SK-N-SH (cell line): ENCODE measurements at regions not wholly inside any gene's neighbourhood (a gene's known extent, or its start where the extent isn't known, plus 50 kb on each side); places are given as distances from the start of the nearest gene placed in this dataset.

Experiments
- CTCF ChIA-PET: fragments of 300-600, 350-600 bp; formaldehyde crosslinking; extraction: SDS; loops from one replicate; lab custom pipeline; 2021; lab: Yijun Ruan, JAX
- POLR2A ChIA-PET: fragments of 350-600 bp; sonication (Branson Sonifier 250); formaldehyde crosslinking; extraction: SDS; loops from one replicate; lab custom pipeline; 2020; ENCODE audit warnings: antibody characterized with exemption, inconsistent platforms; lab: Yijun Ruan, JAX
- DNase-seq: peaks from one replicate; pipeline ENCODE4 v3.0.0; 2012
- H2AFZ ChIP-seq: fragments of 200-600 bp; sonication (generic); 2 replicates; pipeline ENCODE4 v1.8.1; 2016; ENCODE audit warnings: antibody characterized with exemption, mild to moderate bottlenecking, low read depth
- H3F3A ChIP-seq: fragments of 200-600 bp; sonication (generic); replicated peaks from 2 replicates; pipeline ENCODE3; 2016; ENCODE audit warnings: antibody characterized with exemption, mild to moderate bottlenecking; ENCODE audit not compliant: insufficient read depth
- H3K27ac ChIP-seq, 2 experiments: fragments of 200-500 bp in 1 of 2; fragments of 200-600 bp in 1 of 2; sonication (Bioruptor generic) in 1 of 2; sonication (generic), shearing (Covaris generic) in 1 of 2; 2 replicates each; pipeline versions ENCODE4 v1.5.1 to v1.6.1; 2014 to 2016; ENCODE audit warnings: low read depth in 2 of 2, inconsistent platforms in 1 of 2, low read length in 1 of 2, mild to moderate bottlenecking in 1 of 2, mixed read lengths in 1 of 2
- H3K27me3 ChIP-seq: fragments of 200-600 bp; sonication (generic), shearing (Covaris generic); 2 replicates; pipeline ENCODE4 v1.6.1; 2016; ENCODE audit warnings: mixed run types; ENCODE audit not compliant: insufficient read depth
- H3K36me3 ChIP-seq, 2 experiments: fragments of 200-500 bp in 1 of 2; fragments of 200-600 bp in 1 of 2; sonication (Bioruptor generic) in 1 of 2; sonication (generic) in 1 of 2; replicated peaks in 1 of 2; 2 replicates each; pipeline versions ENCODE3 to v1.5.1; 2014 to 2016; ENCODE audit warnings: low read length in 1 of 2, mild to moderate bottlenecking in 1 of 2; ENCODE audit not compliant: insufficient read depth in 2 of 2, control insufficient read depth in 1 of 2
- H3K4me1 ChIP-seq, 2 experiments: fragments of 200-500 bp in 1 of 2; fragments of 200-600 bp in 1 of 2; sonication (Bioruptor generic) in 1 of 2; sonication (generic), shearing (Covaris generic) in 1 of 2; 2 replicates each; pipeline versions ENCODE4 v1.5.1 to v1.6.1; 2014 to 2016; ENCODE audit warnings: low read depth in 1 of 2, low read length in 1 of 2, mixed run types in 1 of 2; ENCODE audit not compliant: insufficient read depth in 2 of 2, control insufficient read depth in 1 of 2
- H3K4me2 ChIP-seq: fragments of 200-600 bp; sonication (generic), shearing (Covaris generic); 2 replicates; pipeline ENCODE4 v1.6.1; 2017; ENCODE audit warnings: mixed run types
- H3K4me3 ChIP-seq, 2 experiments: fragments of 200-500 bp in 1 of 2; fragments of 200-600 bp in 1 of 2; sonication (Bioruptor generic) in 1 of 2; sonication (generic), shearing (Covaris generic) in 1 of 2; 2 replicates each; pipeline versions ENCODE4 v1.5.1 to v1.8.1; 2014 to 2016; ENCODE audit warnings: low read depth in 2 of 2, inconsistent platforms in 1 of 2, low read length in 1 of 2, mild to moderate bottlenecking in 1 of 2, mixed read lengths in 1 of 2, moderate library complexity in 1 of 2
- H3K79me2 ChIP-seq: fragments of 200-600 bp; sonication (generic); 2 replicates; pipeline ENCODE4 v1.8.1; 2017; ENCODE audit warnings: mild to moderate bottlenecking; ENCODE audit not compliant: insufficient read depth
- H3K9ac ChIP-seq: fragments of 200-600 bp; sonication (generic); 2 replicates; pipeline ENCODE4 v1.6.1; 2017; ENCODE audit warnings: mixed run types
- H3K9me2 ChIP-seq: fragments of 200-600 bp; sonication (generic); 2 replicates; pipeline ENCODE4 v1.6.1; 2017; ENCODE audit warnings: mixed run types
- H3K9me3 ChIP-seq: fragments of 200-600 bp; sonication (generic); 2 replicates; pipeline ENCODE4 v1.6.1; 2017; ENCODE audit warnings: mixed run types, mild to moderate bottlenecking, moderate library complexity
- H4K20me1 ChIP-seq: fragments of 200-600 bp; sonication (generic); 2 replicates; pipeline ENCODE4 v1.6.1; 2017; ENCODE audit warnings: mild to moderate bottlenecking, mixed run types; ENCODE audit not compliant: insufficient read depth
- EZH2phosphoT487 ChIP-seq: fragments of 200-600 bp; sonication (generic); IDR thresholded peaks from 2 replicates; pipeline ENCODE4 v1.6.1; 2017; ENCODE audit warnings: low read depth, mixed run types, mild to moderate bottlenecking, antibody characterized with exemption, moderate library complexity, borderline replicate concordance
- MEF2A ChIP-seq: IDR thresholded peaks from 2 replicates; pipeline ENCODE4 v1.4.0; 2012; ENCODE audit warnings: low read depth, borderline replicate concordance
- MXI1 ChIP-seq: IDR thresholded peaks from 2 replicates; pipeline ENCODE4 v1.6.1; 2012; ENCODE audit warnings: mild to moderate bottlenecking, low read depth, low read length, improper control_type of control experiment
- NFIC ChIP-seq: IDR thresholded peaks from 2 replicates; pipeline ENCODE4 v1.4.0; 2012; ENCODE audit warnings: borderline replicate concordance
- RAD21 ChIP-seq: IDR thresholded peaks from 2 replicates; pipeline ENCODE4 v1.6.1; 2012; ENCODE audit warnings: mild to moderate bottlenecking, low read length
- RCOR1 ChIP-seq: fragments of 150-350 bp; IDR thresholded peaks from 2 replicates; pipeline ENCODE4 v1.6.1; 2017; ENCODE audit warnings: antibody characterized with exemption, low read length
- TCF12 ChIP-seq: IDR thresholded peaks from 2 replicates; pipeline ENCODE4 v1.4.0; 2012
- USF1 ChIP-seq: IDR thresholded peaks from 2 replicates; pipeline ENCODE4 v1.4.0; 2012; ENCODE audit warnings: low read depth, borderline replicate concordance
- WGBS: methylation state at CpG from one replicate; pipeline ENCODE4 v1.1.6; 2017; ENCODE audit warnings: low lambda C conversion rate; 5-methylcytosine and 5-hydroxymethylcytosine counted together

- Histone ChIP-seq H3K79me2 (no peaks in the 10 kb centered on the region), H3K9me3 (no peaks in the 10 kb centered on the region), H3K27ac (no peak overlapping the region), H3K36me3 (no peaks in the 10 kb centered on the region), H3K4me3 (no peak overlapping the region), H3F3A (no peaks in the 10 kb centered on the region), H3K4me1 (no peaks in the 10 kb centered on the region), H2AFZ (no peak overlapping the region), H3K9me2 (no peaks in the 10 kb centered on the region), H3K9ac (no peak overlapping the region), H4K20me1 (no peaks in the 10 kb centered on the region), H3K4me2 (no peak overlapping the region), H3K27me3 (no peaks in the 10 kb centered on the region)
- TF ChIP-seq MEF2A (no peak), EZH2phosphoT487 (no peak), TCF12 (no peak)
- ChIA-PET CTCF (no interaction called here), POLR2A (no interaction called here)
- DNase-seq, result no peak
- WGBS, result 36% methylated on average over 4 of the region's 4 CpGs
These were observed 480.4 kb upstream of the NOVA1 start for GRCh38 chr14:27078191-27078590.

- Histone ChIP-seq H3K4me1 (no peaks in the 10 kb centered on the region), H3K27me3 (no peaks in the 10 kb centered on the region), H3K9me2 (no peaks in the 10 kb centered on the region), H3K4me2 (no peak overlapping the region), H3K79me2 (no peaks in the 10 kb centered on the region), H3K4me3 (no peak overlapping the region), H3K9me3 (no peaks in the 10 kb centered on the region), H3K27ac (no peak overlapping the region), H2AFZ (no peak overlapping the region), H4K20me1 (no peaks in the 10 kb centered on the region), H3F3A (no peaks in the 10 kb centered on the region), H3K36me3 (no peaks in the 10 kb centered on the region), H3K9ac (no peak overlapping the region)
- DNase-seq, result no peak
- POLR2A ChIA-PET, result no interaction called here
- CTCF ChIA-PET, result interaction anchor here (0.6 kb wide), 1 partner anchor 1755 kb away, joined by 3 read pairs; no protein-coding TSS in a partner anchor
- no peak for TF ChIP-seq NFIC
- TF ChIP-seq, all 33 proteins: peak for 0
- WGBS, result 18% methylated on average over 1 of the region's 1 CpG
These were observed 481.9 kb upstream of the NOVA1 start for GRCh38 chr14:27079716-27080115.

GRCh38 chr14:27085500-27085899, 487.7 kb upstream of the NOVA1 start:
- no peak overlapping the region for H3K4me2 ChIP-seq
- no peaks in the 10 kb centered on the region for H4K20me1 ChIP-seq
- H3K79me2 ChIP-seq, result no peaks in the 10 kb centered on the region
- H2AFZ ChIP-seq, result no peak overlapping the region
- H3K36me3 ChIP-seq, result no peaks in the 10 kb centered on the region
- no peak overlapping the region for H3K4me3 ChIP-seq
- CTCF ChIA-PET, result no interaction called here
- 27% methylated on average over 3 of the region's 3 CpGs for WGBS
- TF ChIP-seq TCF12 (no peak), RCOR1 (no peak)
- POLR2A ChIA-PET, result no interaction called here
- no peaks in the 10 kb centered on the region for H3F3A ChIP-seq
- DNase-seq, result no peak
- H3K27me3 ChIP-seq, result no peaks in the 10 kb centered on the region
- no peak overlapping the region for H3K27ac ChIP-seq
- no peaks in the 10 kb centered on the region for H3K4me1 ChIP-seq
- no peaks in the 10 kb centered on the region for H3K9me3 ChIP-seq
- H3K9me2 ChIP-seq, result no peaks in the 10 kb centered on the region
- no peak overlapping the region for H3K9ac ChIP-seq

- Histone ChIP-seq H3K4me3 (no peak overlapping the region), H3K9me3 (no peaks in the 10 kb centered on the region), H3K9me2 (no peaks in the 10 kb centered on the region), H3K27ac (no peak overlapping the region), H2AFZ (no peak overlapping the region), H3K4me2 (no peak overlapping the region), H3K9ac (no peak overlapping the region), H3K79me2 (no peaks in the 10 kb centered on the region), H3F3A (no peaks in the 10 kb centered on the region), H3K27me3 (no peaks in the 10 kb centered on the region), H3K36me3 (no peaks in the 10 kb centered on the region), H3K4me1 (no peaks in the 10 kb centered on the region)
- WGBS, result 26% methylated on average over 3 of the region's 3 CpGs
- DNase-seq, result no peak
- POLR2A ChIA-PET, result no interaction called here
- TF ChIP-seq MXI1 (no peak), RAD21 (no peak), USF1 (no peak)
- TF ChIP-seq, all 33 proteins: peak for 0
- CTCF ChIA-PET, result no interaction called here
- H4K20me1 ChIP-seq, result no peaks in the 10 kb centered on the region
These were observed 492.9 kb upstream of the NOVA1 start for GRCh38 chr14:27090716-27091115.
